Endodermal cell (in vitro differentiated cells): ENCODE measurements at regions not wholly inside any gene's neighbourhood (a gene's known extent, or its start where the extent isn't known, plus 50 kb on each side); places are given as distances from the start of the nearest gene placed in this dataset.

Experiments used
- DNase-seq: peaks from one replicate; pipeline ENCODE4 v3.0.0-alpha.2; 2017
- H3K27ac ChIP-seq: 2 replicates; pipeline ENCODE4 v1.5.1; 2013; ENCODE audit warnings: mild to moderate bottlenecking, low read depth, low read length, moderate library complexity
- H3K27me3 ChIP-seq: 2 replicates; pipeline ENCODE4 v1.6.1; 2013; ENCODE audit warnings: mild to moderate bottlenecking, low read length, moderate library complexity; ENCODE audit not compliant: insufficient read depth, control insufficient read depth, poor library complexity, severe bottlenecking
- H3K36me3 ChIP-seq: 2 replicates; pipeline ENCODE4 v1.7.0; 2013; ENCODE audit warnings: mild to moderate bottlenecking, low read length, moderate library complexity; ENCODE audit not compliant: control insufficient read depth, insufficient read depth
- H3K4me1 ChIP-seq: one replicate; pipeline ENCODE4 v1.7.0; 2013; ENCODE audit warnings: low read length; ENCODE audit not compliant: control insufficient read depth, insufficient read depth
- H3K4me3 ChIP-seq: 2 replicates; pipeline ENCODE4 v1.5.1; 2013; ENCODE audit warnings: mild to moderate bottlenecking, low read length, moderate library complexity
- H3K9ac ChIP-seq: 2 replicates; pipeline ENCODE4 v1.6.1; 2013; ENCODE audit warnings: mild to moderate bottlenecking, low read length, moderate library complexity; ENCODE audit not compliant: poor library complexity, severe bottlenecking; ENCODE audit errors: extremely low read depth
- H3K9me3 ChIP-seq: 2 replicates; pipeline ENCODE4 v1.6.1; 2013; ENCODE audit warnings: mild to moderate bottlenecking, low read length, moderate library complexity; ENCODE audit not compliant: control insufficient read depth
- H3K27ac Mint-ChIP-seq: 2 replicates; pipeline ENCODE4 v1.8.0; 2020; ENCODE audit warnings: mixed read lengths
- H3K27me3 Mint-ChIP-seq: 2 replicates; pipeline ENCODE4 v1.8.0; 2021; ENCODE audit warnings: mild to moderate bottlenecking, mixed read lengths; ENCODE audit not compliant: insufficient read depth
- H3K36me3 Mint-ChIP-seq: 2 replicates; pipeline ENCODE4 v1.8.0; 2020; ENCODE audit warnings: low read depth, mixed read lengths
- H3K4me1 Mint-ChIP-seq: 2 replicates; pipeline ENCODE4 v1.8.0; 2020; ENCODE audit warnings: mixed read lengths
- H3K4me3 Mint-ChIP-seq: 2 replicates; pipeline ENCODE4 v1.8.0; 2020; ENCODE audit warnings: mild to moderate bottlenecking, moderate library complexity, mixed read lengths
- H3K9me3 Mint-ChIP-seq: 2 replicates; pipeline ENCODE4 v1.8.0; 2020; ENCODE audit warnings: mild to moderate bottlenecking, mixed read lengths
- WGBS, 2 experiments: methylation state at CpG; one replicate each; pipeline versions ENCODE4 v1.1.5 to v1.1.7; 2013; ENCODE audit warnings: missing lambda C conversion rate in 2 of 2, mixed read lengths in 1 of 2; ENCODE audit not compliant: insufficient coverage in 1 of 2, insufficient read length in 1 of 2; 5-methylcytosine and 5-hydroxymethylcytosine counted together
- TF ChIP-seq, protein P1 (sequence below): fragments of 200-600 bp; sonication (generic); conservative IDR thresholded peaks from 2 replicates; pipeline ENCODE4 v1.5.0; 2021; ENCODE audit warnings: antibody characterized with exemption, mild to moderate bottlenecking

GRCh38 chr6:81002126-81002525 lies 750.4 kb downstream of the TENT5A start:
- Histone ChIP-seq H3K27me3 (no peaks in the 10 kb centered on the region), H3K27ac (no peak overlapping the region), H3K9me3 (peaks cover 5% of the 10 kb centered on the region), H3K36me3 (no peaks in the 10 kb centered on the region), H3K9ac (no peak overlapping the region), H3K4me3 (no peak overlapping the region), H3K4me1 (no peaks in the 10 kb centered on the region)
- no peaks in the 10 kb centered on the region for H3K27me3 Mint-ChIP-seq
- no peaks in the 10 kb centered on the region for H3K36me3 Mint-ChIP-seq
- H3K4me3 Mint-ChIP-seq, result no peak overlapping the region
- H3K27ac Mint-ChIP-seq, result no peak overlapping the region
- no CpG with 5 or more reads among the region's 1 CpG for WGBS, 2 experiments
- TF ChIP-seq, protein P1, sequence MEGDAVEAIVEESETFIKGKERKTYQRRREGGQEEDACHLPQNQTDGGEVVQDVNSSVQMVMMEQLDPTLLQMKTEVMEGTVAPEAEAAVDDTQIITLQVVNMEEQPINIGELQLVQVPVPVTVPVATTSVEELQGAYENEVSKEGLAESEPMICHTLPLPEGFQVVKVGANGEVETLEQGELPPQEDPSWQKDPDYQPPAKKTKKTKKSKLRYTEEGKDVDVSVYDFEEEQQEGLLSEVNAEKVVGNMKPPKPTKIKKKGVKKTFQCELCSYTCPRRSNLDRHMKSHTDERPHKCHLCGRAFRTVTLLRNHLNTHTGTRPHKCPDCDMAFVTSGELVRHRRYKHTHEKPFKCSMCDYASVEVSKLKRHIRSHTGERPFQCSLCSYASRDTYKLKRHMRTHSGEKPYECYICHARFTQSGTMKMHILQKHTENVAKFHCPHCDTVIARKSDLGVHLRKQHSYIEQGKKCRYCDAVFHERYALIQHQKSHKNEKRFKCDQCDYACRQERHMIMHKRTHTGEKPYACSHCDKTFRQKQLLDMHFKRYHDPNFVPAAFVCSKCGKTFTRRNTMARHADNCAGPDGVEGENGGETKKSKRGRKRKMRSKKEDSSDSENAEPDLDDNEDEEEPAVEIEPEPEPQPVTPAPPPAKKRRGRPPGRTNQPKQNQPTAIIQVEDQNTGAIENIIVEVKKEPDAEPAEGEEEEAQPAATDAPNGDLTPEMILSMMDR, result no peak
- no peaks in the 10 kb centered on the region for H3K4me1 Mint-ChIP-seq
- no peak for DNase-seq
- peaks cover 23% of the 10 kb centered on the region for H3K9me3 Mint-ChIP-seq

- TF ChIP-seq, protein P1, result no peak
- no peak overlapping the region for H3K9ac ChIP-seq
- Mint-ChIP-seq H3K36me3 (no peaks in the 10 kb centered on the region), H3K4me3 (no peak overlapping the region), H3K9me3 (peaks cover 7% of the 10 kb centered on the region), H3K27me3 (no peaks in the 10 kb centered on the region), H3K4me1 (peaks cover 7% of the 10 kb centered on the region), H3K27ac (peak overlapping the region; percentile 6)
- DNase-seq, result no peak
- no peaks in the 10 kb centered on the region for H3K27me3 ChIP-seq
- 52% methylated on average over 2 of the region's 2 CpGs; no CpG with 5 or more reads in 1 of the 2 experiments for WGBS, 2 experiments
- peaks cover 4% of the 10 kb centered on the region for H3K4me1 ChIP-seq
- peaks cover 21% of the 10 kb centered on the region for H3K9me3 ChIP-seq
- no peak overlapping the region for H3K4me3 ChIP-seq
- no peak overlapping the region for H3K27ac ChIP-seq
- H3K36me3 ChIP-seq, result no peaks in the 10 kb centered on the region
These were observed 761.2 kb downstream of the TENT5A start for GRCh38 chr6:80991316-80991715.

- Histone ChIP-seq H3K4me1 (peaks cover 4% of the 10 kb centered on the region), H3K9ac (no peak overlapping the region), H3K27ac (no peak overlapping the region), H3K27me3 (no peaks in the 10 kb centered on the region), H3K9me3 (peaks cover 17% of the 10 kb centered on the region), H3K36me3 (no peaks in the 10 kb centered on the region), H3K4me3 (no peak overlapping the region)
- TF ChIP-seq, protein P1, result no peak
- 94% methylated on average over 2 of the region's 3 CpGs; no CpG with 5 or more reads in 1 of the 2 experiments for WGBS, 2 experiments
- Mint-ChIP-seq H3K9me3 (peaks cover 5% of the 10 kb centered on the region), H3K36me3 (no peaks in the 10 kb centered on the region), H3K27ac (no peak overlapping the region), H3K4me1 (peaks cover 7% of the 10 kb centered on the region), H3K27me3 (no peaks in the 10 kb centered on the region), H3K4me3 (no peak overlapping the region)
- no peak for DNase-seq
These were observed 763.6 kb downstream of the TENT5A start for GRCh38 chr6:80988892-80989291.
